Raji (cell line): ENCODE measurements at regions not wholly inside any gene's neighbourhood (a gene's known extent, or its start where the extent isn't known, plus 50 kb on each side); places are given as distances from the start of the nearest gene placed in this dataset.

Source experiments
- POLR2A ChIP-seq: IDR thresholded peaks from 2 replicates; pipeline ENCODE4 v1.6.1; 2011; ENCODE audit warnings: low read depth, low read length, control low read depth; ENCODE audit not compliant: insufficient read depth

GRCh38 chr15:39350785-39351184 is 230.1 kb upstream of the THBS1 start:
- no peak for TF ChIP-seq POLR2A

- no peak for TF ChIP-seq POLR2A
These were observed 226.7 kb upstream of the THBS1 start for GRCh38 chr15:39354189-39354588.

- no peak for TF ChIP-seq POLR2A
These were observed 223.2 kb upstream of the THBS1 start for GRCh38 chr15:39357480-39358268.

GRCh38 chr15:39358441-39359041 is 222.3 kb upstream of the THBS1 start:
- TF ChIP-seq POLR2A, result no peak

GRCh38 chr15:39359771-39360170 is 221.1 kb upstream of the THBS1 start:
- TF ChIP-seq POLR2A, result no peak

- TF ChIP-seq POLR2A, result no peak
These were observed 220.4 kb upstream of the THBS1 start for GRCh38 chr15:39360452-39360851.

- TF ChIP-seq POLR2A, result no peak
These were observed 219.4 kb upstream of the THBS1 start for GRCh38 chr15:39361497-39361896.

- TF ChIP-seq POLR2A, result no peak
These were observed 217.9 kb upstream of the THBS1 start for GRCh38 chr15:39362821-39363561.

GRCh38 chr15:39363761-39364586 is 216.9 kb upstream of the THBS1 start:
- no peak for TF ChIP-seq POLR2A

GRCh38 chr15:39364721-39365120 is 216.2 kb upstream of the THBS1 start:
- TF ChIP-seq POLR2A, result no peak

- TF ChIP-seq POLR2A, result no peak
These were observed 215.7 kb upstream of the THBS1 start for GRCh38 chr15:39365161-39365560.

- no peak for TF ChIP-seq POLR2A
These were observed 215.0 kb upstream of the THBS1 start for GRCh38 chr15:39365873-39366272.

- TF ChIP-seq POLR2A, result no peak
These were observed 213.3 kb upstream of the THBS1 start for GRCh38 chr15:39367596-39367995.

GRCh38 chr15:39369768-39370167 is 211.1 kb upstream of the THBS1 start:
- no peak for TF ChIP-seq POLR2A

- no peak for TF ChIP-seq POLR2A
These were observed 204.4 kb upstream of the THBS1 start for GRCh38 chr15:39376371-39376909.
